DMS 273 (cell line): ENCODE measurements at regions not wholly inside any gene's neighbourhood (a gene's known extent, or its start where the extent isn't known, plus 50 kb on each side); places are given as distances from the start of the nearest gene placed in this dataset.
A peak's percentile ranks its signal among the peaks of the same experiment; 100 is the strongest.

ENCODE experiments used
- DNase-seq: peaks from one replicate; lab custom pipeline; 2025; ENCODE audit not compliant: unreplicated experiment; lab: John Stamatoyannopoulos, UW

DNA sequence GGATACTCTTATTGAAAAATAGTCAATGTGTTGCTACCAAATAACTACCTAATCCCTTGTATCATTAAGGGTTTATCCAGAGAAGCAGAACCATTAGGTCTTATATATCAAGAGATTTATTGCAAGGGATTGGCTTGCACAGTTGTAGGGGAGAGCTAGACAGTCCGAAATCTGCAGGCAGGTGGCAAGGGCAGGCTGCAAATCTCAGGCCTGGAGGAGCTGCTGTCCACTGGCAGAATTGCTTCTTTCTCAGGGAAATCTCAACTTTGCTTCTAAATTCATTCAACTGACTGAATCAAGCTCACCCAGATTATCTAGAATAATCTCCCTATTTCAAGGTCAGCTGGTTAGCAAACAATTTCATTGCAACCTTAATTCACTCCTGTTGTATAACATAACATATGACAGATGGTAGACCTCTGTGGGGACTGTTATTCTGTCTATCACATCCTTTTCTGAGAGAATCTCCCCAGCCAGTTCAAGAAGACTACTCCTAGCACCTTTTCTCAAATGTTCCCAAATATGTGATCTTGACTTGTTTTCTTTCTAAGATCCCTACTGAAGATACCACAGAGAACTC is 194.2 kb downstream of the NHLRC3 start:
- peak; percentile 25 for DNase-seq

DNA sequence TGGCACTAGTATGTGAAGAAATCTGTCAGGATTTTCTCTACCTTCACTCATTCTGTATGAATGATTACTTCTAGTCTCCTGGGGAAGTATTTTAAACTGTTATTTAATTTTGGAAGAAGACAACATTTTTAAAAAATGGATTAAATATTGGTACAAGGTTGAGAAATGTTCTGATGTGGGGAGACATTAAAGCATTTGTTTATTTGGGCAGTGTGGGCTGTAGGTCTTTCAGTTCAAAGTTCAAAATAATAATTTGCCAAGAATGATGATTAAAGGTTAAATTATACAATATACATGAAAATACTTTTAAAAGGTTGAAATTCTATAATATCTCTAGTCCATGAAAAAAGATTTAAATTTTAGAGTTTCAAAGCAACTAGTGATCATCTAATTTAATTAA is 194.7 kb downstream of the NHLRC3 start:
- DNase-seq: no peak

DNA sequence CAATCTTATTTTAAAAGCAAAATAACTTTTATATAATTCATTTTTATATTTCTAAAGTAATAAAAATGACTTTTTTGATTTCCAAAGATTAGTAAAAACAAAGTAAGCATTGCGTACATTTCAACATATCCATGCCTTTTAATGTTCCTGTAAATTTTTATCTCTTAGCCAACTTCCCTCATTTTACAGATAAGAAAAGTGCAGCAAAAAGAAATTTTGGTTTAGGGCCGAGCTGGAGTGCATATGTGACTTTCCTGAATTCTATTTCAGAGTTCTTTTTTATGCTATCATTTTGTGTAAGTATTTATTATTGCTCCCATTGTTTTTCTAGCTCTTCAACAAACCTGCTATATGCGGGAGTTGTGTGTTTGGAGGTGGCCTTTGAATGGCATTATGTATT is 195.3 kb downstream of the NHLRC3 start:
- DNase-seq: no peak

GRCh38 chr13:39244561-39245230 is 206.4 kb downstream of the NHLRC3 start:
- DNase-seq: no peak

GRCh38 chr13:39245688-39246087 is 207.4 kb downstream of the NHLRC3 start:
- DNase-seq: peak; percentile 14

- no peak for DNase-seq
Observed at GRCh38 chr13:39249982-39250381, 211.7 kb downstream of the NHLRC3 start.

DNA sequence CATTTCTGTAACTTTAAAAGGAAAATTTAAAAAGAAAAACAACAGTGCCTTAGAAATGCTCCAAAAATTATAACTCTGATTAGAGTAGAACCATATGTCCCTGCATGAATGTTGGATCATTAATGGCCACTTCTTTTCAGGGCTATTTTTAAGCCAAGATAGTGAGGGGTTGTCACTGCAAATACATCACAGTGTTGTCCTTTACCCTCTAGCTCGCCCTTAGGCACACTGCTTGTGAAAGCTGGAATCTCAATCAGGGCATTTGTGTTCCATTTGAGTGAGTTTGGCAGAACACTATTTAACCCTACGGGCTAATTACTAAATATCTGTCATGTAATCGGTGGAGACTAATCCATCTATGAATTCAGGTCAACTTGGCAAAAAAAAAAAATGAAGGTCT is 212.2 kb downstream of the NHLRC3 start:
- DNase-seq: no peak

- DNase-seq: no peak
Observed at GRCh38 chr13:39251340-39251739, 213.1 kb downstream of the NHLRC3 start.

- no peak for DNase-seq
Observed at GRCh38 chr13:39253774-39254173, 215.5 kb downstream of the NHLRC3 start.

DNA sequence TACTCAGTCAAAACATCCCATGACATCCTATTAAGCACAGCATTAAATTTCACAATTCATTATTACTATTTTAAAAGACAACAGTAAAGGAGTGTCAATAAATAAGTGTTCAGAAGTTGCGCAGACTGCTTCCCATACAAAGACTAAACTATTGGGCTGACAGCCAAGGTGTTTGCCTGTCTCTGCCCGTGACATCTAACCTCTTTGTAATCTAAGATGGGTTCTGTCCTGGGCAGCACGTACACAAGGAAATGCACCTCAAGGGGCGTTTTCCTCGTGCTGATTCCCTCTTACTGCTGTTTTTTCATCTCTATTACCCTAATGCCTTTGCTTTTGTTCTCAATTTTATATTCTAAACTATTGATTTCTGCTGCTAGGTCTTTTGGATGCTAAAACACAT is 216.3 kb downstream of the NHLRC3 start:
- DNase-seq: peak; percentile 16

- no peak for DNase-seq
Observed at GRCh38 chr13:39257642-39258041, 219.4 kb downstream of the NHLRC3 start.

- DNase-seq: no peak
Observed at GRCh38 chr13:39259371-39260140, 221.3 kb downstream of the NHLRC3 start.

GRCh38 chr13:39263033-39263432 is 224.8 kb downstream of the NHLRC3 start:
- peak; percentile 64 for DNase-seq

DNA sequence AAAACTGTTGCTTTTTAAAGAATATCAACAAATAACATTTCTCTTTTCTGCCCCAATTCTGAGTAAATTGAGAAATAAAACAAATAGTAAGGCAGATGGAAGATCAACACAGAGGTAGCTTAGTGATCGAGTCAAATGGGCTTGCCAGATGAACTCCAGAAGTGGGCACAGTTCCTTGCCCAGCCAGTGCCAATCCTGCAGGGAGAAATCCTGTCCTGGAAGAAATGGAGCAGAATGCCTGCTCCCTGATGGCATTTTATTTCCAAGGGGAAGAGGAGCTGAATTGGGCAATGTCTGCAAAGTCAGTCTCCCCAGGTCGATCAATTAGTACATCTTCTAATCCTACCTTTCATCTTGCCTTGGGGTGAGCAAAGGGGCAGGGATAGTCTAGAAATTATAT is 225.3 kb downstream of the NHLRC3 start:
- DNase-seq: no peak

GRCh38 chr13:39266426-39266825 is 228.2 kb downstream of the NHLRC3 start:
- no peak for DNase-seq

- no peak for DNase-seq
Observed at GRCh38 chr13:39268398-39268797, 230.1 kb downstream of the NHLRC3 start.

GRCh38 chr13:39269004-39269403 is 230.7 kb downstream of the NHLRC3 start:
- DNase-seq: no peak

GRCh38 chr13:39269411-39269810 is 231.2 kb downstream of the NHLRC3 start:
- peak; percentile 4 for DNase-seq

DNA sequence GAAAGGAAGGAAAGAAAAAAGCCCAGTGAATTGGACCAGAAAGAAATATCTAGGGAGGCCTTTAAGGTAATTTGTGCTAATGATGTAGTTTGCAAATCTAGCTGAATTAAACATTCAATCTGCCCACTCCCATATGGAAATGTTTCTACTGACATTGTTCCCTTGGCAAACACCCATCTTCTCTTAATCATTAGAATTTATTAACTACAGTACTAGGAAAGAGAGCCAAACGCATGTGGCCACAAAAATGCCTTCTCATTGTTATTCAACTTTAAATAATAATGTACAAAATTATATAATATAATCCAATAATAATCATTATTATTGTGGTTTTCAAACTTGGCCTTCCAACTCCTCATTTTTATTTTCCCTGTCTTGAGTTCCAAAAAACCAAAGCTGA is 234.7 kb downstream of the NHLRC3 start:
- peak; percentile 39 for DNase-seq

DNA sequence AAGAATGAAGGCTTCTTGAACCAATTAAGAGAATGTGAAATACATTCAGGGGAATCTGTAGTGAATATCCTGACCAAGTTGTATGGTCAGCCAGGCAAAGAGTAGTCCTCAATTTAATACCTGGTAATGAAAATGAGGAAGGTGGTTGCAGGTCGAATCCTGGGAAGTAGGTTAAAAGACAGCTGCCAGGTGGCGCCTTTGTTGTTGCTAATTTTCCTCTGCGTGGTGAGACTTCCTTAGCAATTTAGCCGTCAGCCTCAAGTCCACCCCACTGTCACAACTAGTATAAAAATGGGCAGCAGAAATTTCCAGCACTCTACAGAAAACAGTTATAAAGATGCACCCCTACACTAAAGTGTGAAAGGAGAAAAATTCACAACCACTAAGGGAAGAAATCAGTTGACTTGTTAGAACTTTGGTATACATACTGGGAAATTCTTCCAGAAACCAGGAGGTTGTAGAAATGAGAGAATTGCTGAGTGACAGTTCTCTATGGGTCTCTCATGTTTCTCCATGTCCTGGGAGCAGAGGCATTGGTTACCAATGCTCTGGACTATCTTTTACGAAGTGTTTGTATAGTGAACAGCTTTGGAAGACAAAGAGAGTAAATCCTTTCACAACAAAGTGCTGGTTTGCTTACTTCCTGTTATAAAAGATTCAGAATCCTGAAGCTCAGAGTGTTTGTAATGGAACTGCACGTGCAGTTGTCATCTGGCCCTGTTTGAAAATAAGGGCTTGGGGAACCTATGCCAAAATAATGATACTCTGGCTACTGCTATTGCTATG is 235.9 kb downstream of the NHLRC3 start:
- peak; percentile 18 for DNase-seq

DNA sequence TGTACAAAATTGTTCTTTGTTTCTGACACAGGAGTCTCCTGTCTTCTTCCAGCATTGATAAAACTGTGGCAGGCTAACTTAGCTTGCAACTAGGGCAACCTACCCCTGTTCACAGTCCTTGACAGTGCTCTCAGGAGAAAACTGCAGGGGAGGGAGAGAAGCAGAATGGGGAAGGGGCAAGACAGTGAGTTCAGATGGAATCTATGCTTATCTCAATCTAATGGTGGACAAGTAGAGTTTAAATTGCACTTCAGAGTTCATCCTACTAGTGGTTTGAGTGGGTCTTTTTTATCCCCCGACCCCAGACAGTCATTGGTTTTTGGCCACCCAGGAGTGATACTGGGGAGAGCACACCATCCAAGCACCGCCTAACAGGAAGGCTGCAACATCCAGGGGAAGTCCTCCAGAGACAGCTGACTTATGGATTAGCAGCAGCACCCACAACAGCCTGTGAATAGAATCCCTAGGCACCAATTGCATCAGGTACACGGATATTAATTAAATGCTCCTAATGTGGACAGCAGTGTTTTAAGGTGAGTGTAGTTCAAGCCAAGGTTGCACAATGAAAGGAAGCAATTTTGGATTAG is 236.6 kb downstream of the NHLRC3 start:
- DNase-seq: no peak
